Esophagus squamous epithelium (tissue), 4 donors: ENCODE measurements at regions not wholly inside any gene's neighbourhood (a gene's known extent, or its start where the extent isn't known, plus 50 kb on each side); places are given as distances from the start of the nearest gene placed in this dataset.

Source experiments
- CTCF ChIP-seq, 6 experiments: fragments of 450-650 bp in 4 of 6; fragments of 200-600 bp in 2 of 6; sonication (generic) in 2 of 6; IDR thresholded peaks; one replicate each; pipeline ENCODE4 v1.5.1; 2016 to 2019; ENCODE audit warnings: antibody characterized with exemption in 6 of 6, mild to moderate bottlenecking in 4 of 6, moderate library complexity in 4 of 6
- POLR2A ChIP-seq, 4 donors: fragments of 450-650 bp; IDR thresholded peaks; one replicate each; pipeline ENCODE4 v1.6.1; 2017; ENCODE audit warnings: antibody characterized with exemption in 4 of 4, mild to moderate bottlenecking in 4 of 4, moderate library complexity in 3 of 4

- TF ChIP-seq CTCF (IDR thresholded peaks at IDR 0.05) (no peak), POLR2A (IDR thresholded peaks at IDR 0.05) (no peak)
Measured at GRCh38 chrX:13418126-13419097, 98.6 kb upstream of the ATXN3L start.
